GM23338 (cell line): ENCODE measurements at regions not wholly inside any gene's neighbourhood (a gene's known extent, or its start where the extent isn't known, plus 50 kb on each side); places are given as distances from the start of the nearest gene placed in this dataset.

Experiments used
- ATAC-seq: fragments of 200-7000 bp; cut with Tn5 transposase; 3 replicates; pipeline ENCODE4 v1.9.1; 2020
- DNase-seq: peaks from one replicate; pipeline ENCODE4 v3.0.0-alpha.2; 2015; ENCODE audit warnings: low spot score
- H2AFZ ChIP-seq: fragments of 200-600 bp; sonication (generic); 2 replicates; pipeline ENCODE4 v1.8.0; 2016; ENCODE audit warnings: antibody characterized with exemption, mild to moderate bottlenecking, moderate library complexity
- H3F3A ChIP-seq: fragments of 200-600 bp; sonication (generic); replicated peaks from 2 replicates; pipeline ENCODE4 v1.8.0; 2017; ENCODE audit warnings: antibody characterized with exemption, mixed run types, low read depth
- H3K27ac ChIP-seq: fragments of 200-600 bp; sonication (generic); 2 replicates; pipeline ENCODE4 v1.6.1; 2016; ENCODE audit warnings: low read depth
- H3K27me3 ChIP-seq: fragments of 200-600 bp; sonication (generic); 2 replicates; pipeline ENCODE4 v1.8.0; 2016; ENCODE audit warnings: mild to moderate bottlenecking, mixed run types, moderate library complexity; ENCODE audit not compliant: insufficient read depth
- H3K36me3 ChIP-seq: fragments of 200-600 bp; sonication (generic); 2 replicates; pipeline ENCODE4 v1.8.0; 2016; ENCODE audit warnings: mild to moderate bottlenecking; ENCODE audit not compliant: insufficient read depth
- H3K4me1 ChIP-seq: fragments of 200-600 bp; sonication (generic); 2 replicates; pipeline ENCODE4 v1.8.0; 2016; ENCODE audit warnings: mild to moderate bottlenecking, moderate library complexity; ENCODE audit not compliant: insufficient read depth
- H3K4me2 ChIP-seq: fragments of 200-600 bp; sonication (generic); 2 replicates; pipeline ENCODE4 v1.7.1; 2017; ENCODE audit warnings: mixed run types
- H3K4me3 ChIP-seq: fragments of 200-600 bp; sonication (generic); 2 replicates; pipeline ENCODE4 v1.6.1; 2016; ENCODE audit warnings: mixed run types
- H3K79me2 ChIP-seq: fragments of 200-600 bp; sonication (generic); replicated peaks from 2 replicates; pipeline ENCODE4 v1.8.0; 2017; ENCODE audit warnings: mild to moderate bottlenecking; ENCODE audit not compliant: insufficient read depth
- H3K9me2 ChIP-seq: fragments of 200-600 bp; sonication (generic); 2 replicates; pipeline ENCODE4 v1.8.0; 2017; ENCODE audit not compliant: insufficient read depth
- H4K20me1 ChIP-seq: fragments of 200-600 bp; sonication (generic); replicated peaks from 2 replicates; pipeline ENCODE4 v1.8.0; 2017; ENCODE audit warnings: mild to moderate bottlenecking; ENCODE audit not compliant: insufficient read depth
- H3K27ac Mint-ChIP-seq: 2 replicates; pipeline ENCODE4 v1.8.0; 2020; ENCODE audit warnings: inconsistent platforms, mild to moderate bottlenecking, moderate library complexity, mixed read lengths
- H3K27me3 Mint-ChIP-seq: 3 replicates; pipeline ENCODE4 v1.8.0; 2022; ENCODE audit warnings: low read depth, mild to moderate bottlenecking, moderate library complexity, mixed read lengths, inconsistent platforms; ENCODE audit not compliant: insufficient read depth, poor library complexity
- H3K36me3 Mint-ChIP-seq: 3 replicates; pipeline ENCODE4 v1.8.0; 2021; ENCODE audit warnings: low read depth, mild to moderate bottlenecking, inconsistent platforms, moderate library complexity, mixed read lengths
- H3K4me1 Mint-ChIP-seq: 3 replicates; pipeline ENCODE4 v1.8.0; 2020; ENCODE audit warnings: mild to moderate bottlenecking, inconsistent platforms, mixed read lengths
- H3K4me3 Mint-ChIP-seq: 3 replicates; pipeline ENCODE4 v1.8.0; 2021; ENCODE audit warnings: moderate library complexity, mild to moderate bottlenecking, inconsistent platforms, mixed read lengths
- H3K9me3 Mint-ChIP-seq: 3 replicates; pipeline ENCODE4 v1.8.0; 2020; ENCODE audit warnings: moderate library complexity, mild to moderate bottlenecking, inconsistent platforms, mixed read lengths
- CREB1 ChIP-seq: fragments of 250-450 bp; sonication (Bioruptor Pico); IDR thresholded peaks from 2 replicates; pipeline ENCODE4 v1.5.0; 2020; ENCODE audit warnings: low read depth, mild to moderate bottlenecking, moderate library complexity
- ETS1 ChIP-seq: IDR thresholded peaks from 2 replicates; pipeline ENCODE4 v1.6.1; 2016; ENCODE audit warnings: antibody characterized with exemption
- EZH2 ChIP-seq: fragments of 200-600 bp; sonication (generic); IDR thresholded peaks from one replicate; pipeline ENCODE4 v1.8.0; 2017; ENCODE audit warnings: antibody characterized with exemption, mild to moderate bottlenecking, low read depth; ENCODE audit not compliant: unreplicated experiment
- EZH2phosphoT487 ChIP-seq: fragments of 200-600 bp; sonication (generic); IDR thresholded peaks from one replicate; pipeline ENCODE4 v1.8.1; 2018; ENCODE audit warnings: antibody characterized with exemption; ENCODE audit not compliant: unreplicated experiment
- JUNB ChIP-seq: IDR thresholded peaks from one replicate; pipeline ENCODE4 v1.6.1; 2016; ENCODE audit warnings: antibody characterized with exemption; ENCODE audit not compliant: unreplicated experiment
- NANOG ChIP-seq: IDR thresholded peaks from 2 replicates; pipeline ENCODE4 v1.6.1; 2016; ENCODE audit warnings: antibody characterized with exemption, borderline replicate concordance
- POLR2AphosphoS5 ChIP-seq: IDR thresholded peaks from 2 replicates; pipeline ENCODE4 v1.6.1; 2016; ENCODE audit warnings: antibody characterized with exemption, low read depth
- STAT1 ChIP-seq: IDR thresholded peaks from one replicate; pipeline ENCODE4 v1.6.1; 2016; ENCODE audit warnings: antibody characterized with exemption; ENCODE audit not compliant: unreplicated experiment
- ZNF114 ChIP-seq: fragments of 250-450 bp; sonication (Bioruptor Pico); IDR thresholded peaks from 2 replicates; pipeline ENCODE4 v1.5.0; 2020; ENCODE audit warnings: mild to moderate bottlenecking, moderate library complexity
- TF ChIP-seq, protein P1 (sequence below): IDR thresholded peaks from one replicate; pipeline ENCODE4 v1.6.1; 2018; ENCODE audit warnings: antibody characterized with exemption; ENCODE audit not compliant: unreplicated experiment
- TF ChIP-seq, protein P2 (sequence below), 2 experiments: fragments of 200-600 bp in 1 of 2; sonication (generic) in 1 of 2; conservative IDR thresholded peaks; 2 replicates each; pipeline versions ENCODE4 v1.5.1 to v1.6.1; 2016 to 2017; ENCODE audit warnings: antibody characterized with exemption in 2 of 2, low read depth in 2 of 2, mild to moderate bottlenecking in 2 of 2, moderate library complexity in 1 of 2
- TF ChIP-seq, protein P3 (sequence below): fragments of 250-450 bp; sonication (Bioruptor Pico); IDR thresholded peaks from 2 replicates; pipeline ENCODE4 v1.5.0; 2020; ENCODE audit warnings: mild to moderate bottlenecking, moderate library complexity

GRCh38 chr17:77291591-77292386, 151.0 kb downstream of the SEC14L1 start (continued):
- TF ChIP-seq, protein P1, sequence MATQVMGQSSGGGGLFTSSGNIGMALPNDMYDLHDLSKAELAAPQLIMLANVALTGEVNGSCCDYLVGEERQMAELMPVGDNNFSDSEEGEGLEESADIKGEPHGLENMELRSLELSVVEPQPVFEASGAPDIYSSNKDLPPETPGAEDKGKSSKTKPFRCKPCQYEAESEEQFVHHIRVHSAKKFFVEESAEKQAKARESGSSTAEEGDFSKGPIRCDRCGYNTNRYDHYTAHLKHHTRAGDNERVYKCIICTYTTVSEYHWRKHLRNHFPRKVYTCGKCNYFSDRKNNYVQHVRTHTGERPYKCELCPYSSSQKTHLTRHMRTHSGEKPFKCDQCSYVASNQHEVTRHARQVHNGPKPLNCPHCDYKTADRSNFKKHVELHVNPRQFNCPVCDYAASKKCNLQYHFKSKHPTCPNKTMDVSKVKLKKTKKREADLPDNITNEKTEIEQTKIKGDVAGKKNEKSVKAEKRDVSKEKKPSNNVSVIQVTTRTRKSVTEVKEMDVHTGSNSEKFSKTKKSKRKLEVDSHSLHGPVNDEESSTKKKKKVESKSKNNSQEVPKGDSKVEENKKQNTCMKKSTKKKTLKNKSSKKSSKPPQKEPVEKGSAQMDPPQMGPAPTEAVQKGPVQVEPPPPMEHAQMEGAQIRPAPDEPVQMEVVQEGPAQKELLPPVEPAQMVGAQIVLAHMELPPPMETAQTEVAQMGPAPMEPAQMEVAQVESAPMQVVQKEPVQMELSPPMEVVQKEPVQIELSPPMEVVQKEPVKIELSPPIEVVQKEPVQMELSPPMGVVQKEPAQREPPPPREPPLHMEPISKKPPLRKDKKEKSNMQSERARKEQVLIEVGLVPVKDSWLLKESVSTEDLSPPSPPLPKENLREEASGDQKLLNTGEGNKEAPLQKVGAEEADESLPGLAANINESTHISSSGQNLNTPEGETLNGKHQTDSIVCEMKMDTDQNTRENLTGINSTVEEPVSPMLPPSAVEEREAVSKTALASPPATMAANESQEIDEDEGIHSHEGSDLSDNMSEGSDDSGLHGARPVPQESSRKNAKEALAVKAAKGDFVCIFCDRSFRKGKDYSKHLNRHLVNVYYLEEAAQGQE = no peak
- TF ChIP-seq EZH2phosphoT487 (no peak), POLR2AphosphoS5 (no peak), CREB1 (CRISPR knock-in tag) (no peak), STAT1 (no peak)

- no peak overlapping the region for H3K4me2 ChIP-seq
- no peak overlapping the region for H3K4me3 ChIP-seq
- H3K9me3 Mint-ChIP-seq = no peaks in the 10 kb centered on the region; the same call in 1 of the 3 replicates
- peaks cover 5% of the 10 kb centered on the region for H4K20me1 ChIP-seq
- H3K36me3 ChIP-seq = no peaks in the 10 kb centered on the region
- no peak overlapping the region for H2AFZ ChIP-seq
- H3K9me2 ChIP-seq = no peaks in the 10 kb centered on the region
- peaks cover 6% of the 10 kb centered on the region for H3K27me3 Mint-ChIP-seq
- H3K4me3 Mint-ChIP-seq = no peak overlapping the region
- no peak for DNase-seq
- peaks cover 8% of the 10 kb centered on the region for H3K79me2 ChIP-seq
- H3K27ac Mint-ChIP-seq = no peak overlapping the region
- no peaks in the 10 kb centered on the region for H3K4me1 ChIP-seq
- peaks cover 7% of the 10 kb centered on the region for H3K4me1 Mint-ChIP-seq
- H3K27me3 ChIP-seq = no peaks in the 10 kb centered on the region
- no peaks in the 10 kb centered on the region for H3F3A ChIP-seq
- H3K36me3 Mint-ChIP-seq = peaks cover 18% of the 10 kb centered on the region; the same call in 2 of the 3 replicates
- ATAC-seq = no peak
- H3K27ac ChIP-seq = no peak overlapping the region
- TF ChIP-seq, protein P2, sequence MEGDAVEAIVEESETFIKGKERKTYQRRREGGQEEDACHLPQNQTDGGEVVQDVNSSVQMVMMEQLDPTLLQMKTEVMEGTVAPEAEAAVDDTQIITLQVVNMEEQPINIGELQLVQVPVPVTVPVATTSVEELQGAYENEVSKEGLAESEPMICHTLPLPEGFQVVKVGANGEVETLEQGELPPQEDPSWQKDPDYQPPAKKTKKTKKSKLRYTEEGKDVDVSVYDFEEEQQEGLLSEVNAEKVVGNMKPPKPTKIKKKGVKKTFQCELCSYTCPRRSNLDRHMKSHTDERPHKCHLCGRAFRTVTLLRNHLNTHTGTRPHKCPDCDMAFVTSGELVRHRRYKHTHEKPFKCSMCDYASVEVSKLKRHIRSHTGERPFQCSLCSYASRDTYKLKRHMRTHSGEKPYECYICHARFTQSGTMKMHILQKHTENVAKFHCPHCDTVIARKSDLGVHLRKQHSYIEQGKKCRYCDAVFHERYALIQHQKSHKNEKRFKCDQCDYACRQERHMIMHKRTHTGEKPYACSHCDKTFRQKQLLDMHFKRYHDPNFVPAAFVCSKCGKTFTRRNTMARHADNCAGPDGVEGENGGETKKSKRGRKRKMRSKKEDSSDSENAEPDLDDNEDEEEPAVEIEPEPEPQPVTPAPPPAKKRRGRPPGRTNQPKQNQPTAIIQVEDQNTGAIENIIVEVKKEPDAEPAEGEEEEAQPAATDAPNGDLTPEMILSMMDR (conservative IDR thresholded peaks at IDR 0.05; ENCODE audit: low read depth in 2 of 2) = no peak
- TF ChIP-seq EZH2phosphoT487 (no peak), EZH2 (no peak), ETS1 (no peak), JUNB (no peak), CREB1 (CRISPR knock-in tag) (no peak), ZNF114 (no peak), NANOG (no peak), POLR2AphosphoS5 (no peak)
- TF ChIP-seq, protein P3, sequence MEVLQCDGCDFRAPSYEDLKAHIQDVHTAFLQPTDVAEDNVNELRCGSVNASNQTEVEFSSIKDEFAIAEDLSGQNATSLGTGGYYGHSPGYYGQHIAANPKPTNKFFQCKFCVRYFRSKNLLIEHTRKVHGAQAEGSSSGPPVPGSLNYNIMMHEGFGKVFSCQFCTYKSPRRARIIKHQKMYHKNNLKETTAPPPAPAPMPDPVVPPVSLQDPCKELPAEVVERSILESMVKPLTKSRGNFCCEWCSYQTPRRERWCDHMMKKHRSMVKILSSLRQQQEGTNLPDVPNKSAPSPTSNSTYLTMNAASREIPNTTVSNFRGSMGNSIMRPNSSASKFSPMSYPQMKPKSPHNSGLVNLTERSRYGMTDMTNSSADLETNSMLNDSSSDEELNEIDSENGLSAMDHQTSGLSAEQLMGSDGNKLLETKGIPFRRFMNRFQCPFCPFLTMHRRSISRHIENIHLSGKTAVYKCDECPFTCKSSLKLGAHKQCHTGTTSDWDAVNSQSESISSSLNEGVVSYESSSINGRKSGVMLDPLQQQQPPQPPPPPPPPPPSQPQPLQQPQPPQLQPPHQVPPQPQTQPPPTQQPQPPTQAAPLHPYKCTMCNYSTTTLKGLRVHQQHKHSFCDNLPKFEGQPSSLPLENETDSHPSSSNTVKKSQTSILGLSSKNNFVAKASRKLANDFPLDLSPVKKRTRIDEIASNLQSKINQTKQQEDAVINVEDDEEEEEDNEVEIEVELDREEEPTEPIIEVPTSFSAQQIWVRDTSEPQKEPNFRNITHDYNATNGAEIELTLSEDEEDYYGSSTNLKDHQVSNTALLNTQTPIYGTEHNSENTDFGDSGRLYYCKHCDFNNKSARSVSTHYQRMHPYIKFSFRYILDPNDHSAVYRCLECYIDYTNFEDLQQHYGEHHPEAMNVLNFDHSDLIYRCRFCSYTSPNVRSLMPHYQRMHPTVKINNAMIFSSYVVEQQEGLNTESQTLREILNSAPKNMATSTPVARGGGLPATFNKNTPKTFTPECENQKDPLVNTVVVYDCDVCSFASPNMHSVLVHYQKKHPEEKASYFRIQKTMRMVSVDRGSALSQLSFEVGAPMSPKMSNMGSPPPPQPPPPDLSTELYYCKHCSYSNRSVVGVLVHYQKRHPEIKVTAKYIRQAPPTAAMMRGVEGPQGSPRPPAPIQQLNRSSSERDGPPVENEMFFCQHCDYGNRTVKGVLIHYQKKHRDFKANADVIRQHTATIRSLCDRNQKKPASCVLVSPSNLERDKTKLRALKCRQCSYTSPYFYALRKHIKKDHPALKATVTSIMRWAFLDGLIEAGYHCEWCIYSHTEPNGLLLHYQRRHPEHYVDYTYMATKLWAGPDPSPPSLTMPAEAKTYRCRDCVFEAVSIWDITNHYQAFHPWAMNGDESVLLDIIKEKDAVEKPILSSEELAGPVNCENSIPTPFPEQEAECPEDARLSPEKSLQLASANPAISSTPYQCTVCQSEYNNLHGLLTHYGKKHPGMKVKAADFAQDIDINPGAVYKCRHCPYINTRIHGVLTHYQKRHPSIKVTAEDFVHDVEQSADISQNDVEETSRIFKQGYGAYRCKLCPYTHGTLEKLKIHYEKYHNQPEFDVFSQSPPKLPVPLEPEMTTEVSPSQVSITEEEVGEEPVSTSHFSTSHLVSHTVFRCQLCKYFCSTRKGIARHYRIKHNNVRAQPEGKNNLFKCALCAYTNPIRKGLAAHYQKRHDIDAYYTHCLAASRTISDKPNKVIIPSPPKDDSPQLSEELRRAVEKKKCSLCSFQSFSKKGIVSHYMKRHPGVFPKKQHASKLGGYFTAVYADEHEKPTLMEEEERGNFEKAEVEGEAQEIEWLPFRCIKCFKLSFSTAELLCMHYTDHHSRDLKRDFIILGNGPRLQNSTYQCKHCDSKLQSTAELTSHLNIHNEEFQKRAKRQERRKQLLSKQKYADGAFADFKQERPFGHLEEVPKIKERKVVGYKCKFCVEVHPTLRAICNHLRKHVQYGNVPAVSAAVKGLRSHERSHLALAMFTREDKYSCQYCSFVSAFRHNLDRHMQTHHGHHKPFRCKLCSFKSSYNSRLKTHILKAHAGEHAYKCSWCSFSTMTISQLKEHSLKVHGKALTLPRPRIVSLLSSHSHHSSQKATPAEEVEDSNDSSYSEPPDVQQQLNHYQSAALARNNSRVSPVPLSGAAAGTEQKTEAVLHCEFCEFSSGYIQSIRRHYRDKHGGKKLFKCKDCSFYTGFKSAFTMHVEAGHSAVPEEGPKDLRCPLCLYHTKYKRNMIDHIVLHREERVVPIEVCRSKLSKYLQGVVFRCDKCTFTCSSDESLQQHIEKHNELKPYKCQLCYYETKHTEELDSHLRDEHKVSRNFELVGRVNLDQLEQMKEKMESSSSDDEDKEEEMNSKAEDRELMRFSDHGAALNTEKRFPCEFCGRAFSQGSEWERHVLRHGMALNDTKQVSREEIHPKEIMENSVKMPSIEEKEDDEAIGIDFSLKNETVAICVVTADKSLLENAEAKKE (CRISPR knock-in tag) = no peak
Measured at GRCh38 chr17:77294761-77295160, 154.0 kb downstream of the SEC14L1 start.
